ENCODE measurements at regions not wholly inside any gene's neighbourhood (a gene's known extent, or its start where the extent isn't known, plus 50 kb on each side); places are given as distances from the start of the nearest gene placed in this dataset.

DNA sequence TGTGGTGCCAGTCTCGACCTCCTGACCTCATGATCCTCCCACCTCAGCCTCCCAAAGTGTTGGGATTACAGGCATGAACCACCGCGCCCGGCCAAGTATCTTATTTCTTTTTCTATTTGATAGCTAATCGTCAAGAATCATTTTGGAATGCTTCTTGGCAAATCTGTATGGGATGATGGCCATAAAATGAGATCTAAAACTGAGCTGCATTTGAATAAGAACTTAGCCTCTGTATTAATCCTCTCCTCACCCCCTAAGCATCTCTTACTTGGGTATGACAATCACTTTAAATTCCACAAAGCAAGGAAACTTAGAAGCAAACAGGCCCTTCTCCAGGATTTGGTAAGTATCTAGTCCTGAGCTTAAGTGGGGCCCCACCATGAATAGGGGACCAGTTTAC is 108.9 kb upstream of the BTBD3 start:
- no peak for DNase-seq (ENCODE audit: extremely low read depth, low read depth)
- TF ChIP-seq, protein P1, sequence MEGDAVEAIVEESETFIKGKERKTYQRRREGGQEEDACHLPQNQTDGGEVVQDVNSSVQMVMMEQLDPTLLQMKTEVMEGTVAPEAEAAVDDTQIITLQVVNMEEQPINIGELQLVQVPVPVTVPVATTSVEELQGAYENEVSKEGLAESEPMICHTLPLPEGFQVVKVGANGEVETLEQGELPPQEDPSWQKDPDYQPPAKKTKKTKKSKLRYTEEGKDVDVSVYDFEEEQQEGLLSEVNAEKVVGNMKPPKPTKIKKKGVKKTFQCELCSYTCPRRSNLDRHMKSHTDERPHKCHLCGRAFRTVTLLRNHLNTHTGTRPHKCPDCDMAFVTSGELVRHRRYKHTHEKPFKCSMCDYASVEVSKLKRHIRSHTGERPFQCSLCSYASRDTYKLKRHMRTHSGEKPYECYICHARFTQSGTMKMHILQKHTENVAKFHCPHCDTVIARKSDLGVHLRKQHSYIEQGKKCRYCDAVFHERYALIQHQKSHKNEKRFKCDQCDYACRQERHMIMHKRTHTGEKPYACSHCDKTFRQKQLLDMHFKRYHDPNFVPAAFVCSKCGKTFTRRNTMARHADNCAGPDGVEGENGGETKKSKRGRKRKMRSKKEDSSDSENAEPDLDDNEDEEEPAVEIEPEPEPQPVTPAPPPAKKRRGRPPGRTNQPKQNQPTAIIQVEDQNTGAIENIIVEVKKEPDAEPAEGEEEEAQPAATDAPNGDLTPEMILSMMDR (IDR thresholded peaks at IDR 0.05; ENCODE audit: low read depth, low read length), result no peak

DNA sequence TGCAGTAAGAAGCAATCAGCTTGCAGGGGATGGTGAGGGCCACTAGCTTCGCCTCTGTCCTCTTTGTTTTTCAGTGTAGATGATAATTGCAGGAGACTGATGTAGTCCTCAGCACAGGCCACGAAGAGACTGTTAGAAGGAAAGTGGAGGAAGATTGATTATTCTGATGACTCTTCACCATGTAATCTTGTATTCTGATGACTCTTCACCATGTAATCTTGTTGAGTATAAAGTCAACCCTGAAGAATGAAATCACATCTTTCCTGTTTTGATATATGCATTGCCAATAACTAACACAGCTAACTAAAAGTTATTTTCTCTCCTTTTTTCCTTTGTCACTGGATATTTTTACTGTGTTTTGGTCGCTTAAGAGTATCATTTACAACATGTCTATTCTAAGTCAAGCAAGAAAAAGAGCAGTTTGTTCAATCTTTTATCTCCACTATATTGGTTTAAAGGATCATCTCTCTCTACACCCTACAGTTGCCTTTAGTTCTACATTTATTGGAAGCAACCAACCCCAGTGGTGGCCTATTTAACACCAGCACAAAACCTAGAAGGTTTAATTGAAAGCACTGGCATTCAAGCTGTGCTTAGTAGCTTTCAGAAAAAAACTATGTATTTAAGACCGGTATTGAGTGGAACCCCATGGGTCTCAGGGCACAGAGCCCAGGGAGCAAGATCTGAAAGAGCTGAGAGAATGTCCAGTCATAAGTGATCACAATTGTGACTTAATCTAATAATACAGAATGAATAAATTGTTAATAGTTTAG is 107.2 kb upstream of the BTBD3 start:
- TF ChIP-seq, protein P1 (IDR thresholded peaks at IDR 0.05; ENCODE audit: low read depth, low read length), result no peak
- DNase-seq (ENCODE audit: extremely low read depth, low read depth), result no peak

DNA sequence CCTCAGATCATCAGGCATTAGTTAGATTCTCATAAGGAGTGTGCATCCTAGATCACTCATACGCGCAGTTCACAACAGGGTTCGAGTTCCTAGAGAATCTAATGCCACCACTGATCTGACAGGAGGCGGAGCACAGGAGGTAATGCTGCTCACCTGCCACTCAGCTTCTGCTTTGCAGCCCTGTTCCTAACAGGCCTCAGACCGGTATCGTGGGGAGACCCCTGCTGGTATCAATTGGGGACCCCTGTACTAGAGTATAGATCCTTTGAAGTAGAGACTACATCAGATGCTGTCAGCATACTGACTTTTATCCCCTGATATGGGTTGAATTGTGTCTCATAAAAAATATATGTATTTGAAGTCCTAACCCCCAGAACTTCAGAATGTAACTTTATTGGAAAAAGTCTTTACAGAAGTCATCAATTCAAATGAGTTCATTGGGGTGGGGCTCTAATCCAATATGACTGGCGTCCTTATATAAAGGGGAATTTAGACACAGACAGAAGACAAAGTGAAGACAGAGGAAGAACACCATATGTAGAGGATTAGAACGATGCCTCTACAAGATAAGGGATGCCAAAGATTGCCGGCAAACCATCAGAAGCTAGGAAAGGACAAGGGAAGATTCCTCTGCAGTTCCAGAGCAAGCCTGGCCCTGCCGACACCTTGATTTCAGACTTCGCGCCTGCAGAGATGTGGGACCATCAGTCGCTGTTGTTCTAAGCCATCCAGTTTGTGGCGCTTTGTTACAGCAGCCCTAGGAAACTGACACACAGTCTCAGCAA is 104.4 kb upstream of the BTBD3 start:
- no peak for DNase-seq (ENCODE audit: extremely low read depth, low read depth)
- TF ChIP-seq, protein P1 (IDR thresholded peaks at IDR 0.05; ENCODE audit: low read depth, low read length), result no peak

DNA sequence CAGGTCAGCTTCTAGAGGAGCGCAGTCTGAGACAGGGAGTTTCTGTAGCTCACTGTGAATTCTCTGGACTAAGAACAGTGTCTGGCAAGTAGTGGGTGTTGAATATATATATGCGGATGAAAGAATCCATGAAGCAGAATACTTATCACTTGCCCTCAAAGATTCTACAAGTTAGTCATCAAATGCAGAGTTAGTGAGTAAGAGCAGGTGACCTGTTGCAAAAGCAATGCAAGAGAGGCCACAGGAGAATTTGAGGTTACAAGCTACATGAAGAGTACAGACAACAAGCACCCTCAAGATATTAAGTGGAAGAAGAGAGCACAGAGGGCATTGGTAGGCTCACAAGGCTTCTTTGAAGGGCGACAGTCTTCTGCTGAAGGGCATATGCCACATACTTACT is 103.4 kb upstream of the BTBD3 start:
- TF ChIP-seq, protein P1 (IDR thresholded peaks at IDR 0.05; ENCODE audit: low read depth, low read length), result no peak
- no peak for DNase-seq (ENCODE audit: extremely low read depth, low read depth)

DNA sequence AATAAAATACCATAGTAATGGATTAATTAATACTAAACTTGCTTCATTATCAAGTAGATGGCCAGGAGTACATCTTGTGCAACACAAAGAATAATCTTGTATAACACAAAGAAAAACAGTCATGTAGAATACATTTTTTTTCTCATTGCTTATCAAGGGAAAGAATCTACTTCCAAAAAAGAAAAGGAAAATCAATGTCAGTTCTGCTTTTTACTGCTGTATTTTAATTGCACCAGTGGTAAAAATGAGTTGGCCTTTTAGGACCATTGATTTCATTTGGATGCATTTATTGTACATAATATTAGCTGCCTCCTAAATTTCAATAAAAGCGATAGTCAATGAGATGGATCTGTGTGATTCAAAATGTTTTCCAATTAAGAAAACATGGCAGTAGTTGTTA is 96.9 kb upstream of the BTBD3 start:
- no peak for DNase-seq (ENCODE audit: extremely low read depth, low read depth)
- TF ChIP-seq, protein P1 (IDR thresholded peaks at IDR 0.05; ENCODE audit: low read depth, low read length), result no peak

DNA sequence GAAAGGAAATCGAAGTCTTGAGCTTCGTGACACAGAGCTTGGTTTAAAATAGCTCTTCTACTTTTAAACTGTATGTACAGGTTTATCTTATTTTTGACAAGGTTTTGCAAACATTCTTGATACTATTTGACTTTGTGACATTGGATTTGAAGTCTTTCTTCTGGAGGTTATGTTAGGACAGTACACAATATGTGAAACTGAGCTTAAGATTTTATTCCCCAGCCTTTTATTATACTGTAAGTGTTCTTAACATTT is 95.2 kb upstream of the BTBD3 start:
- DNase-seq (ENCODE audit: extremely low read depth, low read depth), result no peak
- TF ChIP-seq, protein P1 (IDR thresholded peaks at IDR 0.05; ENCODE audit: low read depth, low read length), result no peak

DNA sequence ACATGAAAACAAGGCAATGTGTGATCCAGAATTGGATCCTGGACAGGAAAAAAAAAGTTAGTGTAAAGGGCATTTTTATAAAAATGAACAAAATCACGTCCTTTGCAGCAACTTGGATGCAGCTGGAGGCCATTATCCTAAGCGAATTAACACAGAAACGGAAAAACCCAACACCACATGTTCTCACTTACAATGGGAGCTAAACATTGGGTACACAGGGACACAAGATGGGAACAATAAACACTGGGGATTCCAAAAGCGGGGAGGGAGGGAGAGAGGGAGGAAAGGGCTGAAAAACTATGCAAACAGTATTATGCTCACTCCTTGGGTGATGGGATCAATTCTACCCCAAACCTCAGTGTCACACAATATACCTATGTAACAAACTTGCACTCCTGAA is 91.4 kb upstream of the BTBD3 start:
- no peak for DNase-seq (ENCODE audit: extremely low read depth, low read depth)
- TF ChIP-seq, protein P1 (IDR thresholded peaks at IDR 0.05; ENCODE audit: low read depth, low read length), result no peak
